Suppressor macrophage treated with lipopolysaccharide for 1 hour (primary cell): ENCODE measurements at regions not wholly inside any gene's neighbourhood (a gene's known extent, or its start where the extent isn't known, plus 50 kb on each side); places are given as distances from the start of the nearest gene placed in this dataset.

Experiments used
- DNase-seq, 3 donors: peaks; one replicate each; pipeline ENCODE4 v3.0.0-alpha.2; 2020 to 2022

DNA sequence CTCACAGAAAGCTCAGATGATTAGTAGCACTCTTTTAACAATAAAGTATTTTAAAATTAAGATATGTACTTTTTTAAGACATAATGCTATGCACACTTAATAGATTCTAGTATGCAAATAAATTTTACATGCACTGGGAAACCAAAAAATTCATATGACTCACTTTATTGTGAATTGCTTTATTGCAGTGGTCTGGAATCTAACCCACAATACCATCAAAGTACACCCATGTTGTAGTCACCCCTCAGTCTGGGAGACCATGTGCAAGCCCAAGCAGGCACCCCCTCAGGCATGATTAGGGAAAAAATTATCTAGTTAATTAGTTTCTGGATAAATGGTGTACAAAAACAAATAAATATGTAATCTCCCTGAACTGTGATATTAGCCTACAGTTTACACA lies 649.0 kb upstream of the HS6ST1 start:
- no peak for DNase-seq

DNA sequence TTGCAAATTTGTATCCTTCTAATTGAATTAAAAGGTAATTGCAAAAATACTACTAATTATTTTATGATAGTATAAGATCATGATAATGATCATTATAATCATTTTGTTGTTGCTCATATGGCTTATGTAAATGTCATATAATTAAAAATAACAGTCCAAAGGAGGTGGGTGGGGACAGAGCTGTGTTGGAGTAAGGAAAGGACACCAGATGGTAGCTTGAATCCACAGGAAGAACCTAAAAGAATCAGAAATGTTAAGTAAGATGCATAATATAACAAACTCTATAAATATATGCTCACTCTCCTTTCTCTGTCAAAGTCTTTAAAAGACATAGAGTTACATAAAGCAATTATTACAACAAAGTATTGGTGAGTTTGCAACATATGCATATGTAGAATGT lies 650.7 kb upstream of the HS6ST1 start:
- DNase-seq, result no peak

DNA sequence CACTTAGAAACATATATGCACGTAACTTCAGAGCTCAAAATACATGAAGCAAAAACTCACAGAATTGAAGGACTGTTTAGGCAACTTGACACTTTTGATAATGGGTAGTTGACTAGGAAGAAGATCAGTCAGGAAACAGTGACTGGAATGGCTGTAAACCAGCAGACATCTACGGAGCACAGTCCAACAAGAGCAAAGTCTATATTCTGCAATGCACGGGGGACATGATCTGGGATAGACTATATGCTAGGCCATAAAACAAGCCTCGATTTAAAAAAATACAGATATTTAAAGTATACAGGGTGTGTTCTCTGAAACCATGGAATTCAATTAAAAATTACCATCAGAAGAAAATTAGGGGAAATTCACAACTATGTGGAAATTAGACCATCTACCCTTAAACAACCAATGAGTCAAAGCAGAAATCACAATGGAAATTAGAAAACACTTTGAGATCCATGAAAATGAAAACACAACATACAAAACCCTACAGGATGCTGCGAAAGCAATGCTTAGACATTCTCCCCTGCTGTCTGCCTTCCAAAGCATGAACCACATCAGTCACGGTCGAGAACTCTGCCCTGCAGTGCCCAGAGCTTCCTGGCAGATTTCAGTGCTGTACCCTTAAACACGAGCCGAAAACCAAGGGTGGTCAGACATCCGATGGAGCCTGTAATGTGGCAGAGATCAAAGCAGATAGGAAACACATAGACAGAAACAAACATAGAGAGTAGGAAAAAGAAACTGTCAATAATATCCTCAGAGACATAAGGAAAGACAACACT lies 651.9 kb upstream of the HS6ST1 start:
- DNase-seq, result no peak

DNA sequence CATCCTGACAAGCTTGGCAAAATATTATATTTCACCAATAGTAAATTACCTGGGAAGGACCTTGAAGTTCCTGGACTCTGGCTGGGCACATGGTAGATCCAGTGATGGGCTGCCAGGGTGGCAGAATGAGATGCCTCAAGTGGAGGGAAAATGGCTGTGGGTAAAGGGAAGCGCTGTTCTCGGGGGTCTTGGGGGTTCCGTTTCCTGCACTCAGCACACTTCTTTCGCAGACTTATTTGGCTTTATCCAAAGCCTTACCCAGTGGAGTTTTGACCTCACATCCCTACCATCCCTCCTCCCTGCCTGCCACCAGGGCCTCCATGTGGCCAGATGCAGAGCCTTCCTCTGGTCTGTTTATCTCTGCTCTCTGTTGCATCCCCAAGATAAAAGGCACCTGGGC lies 654.9 kb upstream of the HS6ST1 start:
- DNase-seq, result no peak

DNA sequence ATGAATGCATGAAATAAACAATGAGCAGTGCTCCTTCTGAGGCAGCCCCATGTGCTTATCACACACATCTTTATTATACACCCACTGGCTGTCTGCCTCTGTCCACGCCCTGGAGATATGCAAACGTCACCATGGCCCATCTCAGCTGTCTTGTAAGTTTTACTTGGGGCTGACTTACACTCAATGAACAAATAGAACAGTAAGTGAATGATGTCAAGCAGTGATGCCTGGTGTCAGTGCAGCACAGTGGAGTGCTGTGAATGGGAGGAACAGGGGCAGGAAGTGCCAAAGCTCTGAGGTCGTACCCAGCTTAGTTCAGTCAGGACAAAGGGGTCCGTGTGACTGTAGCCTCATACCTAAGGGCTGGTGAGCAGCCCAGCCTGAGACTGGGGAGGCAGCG lies 659.5 kb upstream of the HS6ST1 start:
- no peak for DNase-seq

DNA sequence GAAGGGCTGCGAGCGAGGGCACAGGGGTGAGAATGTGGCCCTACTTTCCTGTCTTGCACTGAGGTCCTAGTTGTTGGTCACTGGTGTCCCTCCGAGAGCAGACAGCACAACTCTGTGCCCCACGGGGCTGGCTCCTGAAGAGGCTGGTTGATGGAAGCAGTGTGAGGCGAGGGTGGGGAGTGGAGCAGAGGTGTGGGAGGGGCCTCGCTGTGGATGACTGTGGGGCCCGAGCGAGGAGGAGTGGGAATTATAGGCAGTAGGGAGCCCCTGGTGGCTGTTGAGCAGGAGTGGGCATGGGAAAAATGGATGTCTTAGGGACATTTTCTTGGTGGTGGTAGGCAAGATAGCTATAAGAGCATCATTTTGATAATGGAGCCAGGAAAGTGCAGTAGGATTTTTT lies 660.5 kb upstream of the HS6ST1 start:
- DNase-seq, result no peak

DNA sequence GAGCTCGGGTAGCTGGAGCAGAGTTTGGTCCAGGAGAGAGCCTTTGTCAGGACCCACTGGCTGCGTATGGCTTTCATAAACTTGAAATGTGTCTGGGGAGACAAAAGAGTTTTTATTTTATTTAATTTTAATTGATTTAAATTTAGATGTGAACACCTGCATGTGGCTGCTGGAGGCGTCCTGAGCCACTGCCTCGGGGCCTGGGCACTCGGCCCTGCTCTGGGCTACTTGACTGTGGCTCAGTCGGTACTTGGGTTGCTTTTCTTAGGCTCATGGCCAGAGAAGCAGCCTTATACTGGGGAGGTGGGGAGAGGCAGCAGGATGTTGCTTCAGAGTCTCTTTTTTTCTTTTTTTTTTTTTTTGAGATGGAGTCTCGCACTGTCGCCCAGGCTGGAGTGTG lies 661.8 kb upstream of the HS6ST1 start:
- no peak for DNase-seq

DNA sequence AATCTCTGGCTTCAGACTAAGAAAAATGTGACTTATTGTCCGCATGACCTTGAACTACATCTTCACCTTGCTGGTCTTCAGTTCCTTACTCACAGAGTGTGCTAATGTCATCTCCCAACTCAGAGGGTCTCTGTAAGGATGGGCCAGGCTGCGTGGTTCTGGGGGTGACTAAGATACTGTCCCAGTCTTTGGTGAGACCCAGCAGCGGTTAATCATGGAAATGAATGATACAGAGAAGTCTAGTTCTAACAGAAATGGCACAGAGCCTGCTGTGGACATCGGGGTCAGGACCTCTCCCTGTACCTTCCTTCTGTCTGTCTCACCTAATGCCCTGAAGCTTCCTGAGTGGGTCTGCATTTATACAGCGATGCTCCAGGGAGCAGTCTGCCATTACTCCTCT lies 662.7 kb upstream of the HS6ST1 start:
- no peak for DNase-seq

DNA sequence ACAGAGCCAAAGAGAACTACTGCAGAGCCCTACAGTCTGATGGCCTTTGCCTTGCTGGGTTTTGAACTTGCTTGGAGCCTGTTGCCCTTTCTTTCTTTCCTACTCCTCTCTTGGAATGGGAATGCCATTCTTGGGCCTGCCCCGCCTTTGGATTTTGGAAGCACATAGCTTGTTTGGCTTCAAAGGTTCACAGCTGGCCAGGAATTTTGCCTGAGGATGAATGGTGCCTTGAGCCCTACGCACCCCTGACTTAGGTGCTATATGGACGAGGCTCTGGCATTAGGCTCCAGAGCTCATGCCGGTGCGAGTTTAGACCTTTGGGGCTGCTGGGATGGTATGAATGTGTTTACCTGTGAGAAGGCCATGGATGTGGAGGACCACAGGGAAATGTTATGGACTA lies 663.3 kb upstream of the HS6ST1 start:
- DNase-seq, result no peak

DNA sequence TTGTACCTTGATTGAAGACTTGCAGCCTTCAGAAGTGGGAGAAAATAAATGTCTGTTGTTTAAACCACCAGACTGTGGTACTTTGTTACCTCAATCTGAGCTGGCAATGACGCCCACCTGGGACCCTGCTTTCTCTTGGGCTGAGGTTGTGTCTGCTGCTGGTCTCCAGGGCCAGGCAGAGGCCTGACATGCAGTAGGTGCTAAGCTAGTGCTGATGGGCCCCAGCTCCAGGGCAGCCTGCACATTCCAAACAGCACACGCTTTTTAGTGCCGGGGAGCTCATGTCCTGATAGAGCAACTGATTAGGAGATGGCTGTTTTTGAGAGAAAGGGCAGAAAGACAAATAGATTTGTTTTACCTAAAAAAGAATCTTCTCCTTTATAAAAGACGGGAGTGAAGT lies 664.0 kb upstream of the HS6ST1 start:
- no peak for DNase-seq

DNA sequence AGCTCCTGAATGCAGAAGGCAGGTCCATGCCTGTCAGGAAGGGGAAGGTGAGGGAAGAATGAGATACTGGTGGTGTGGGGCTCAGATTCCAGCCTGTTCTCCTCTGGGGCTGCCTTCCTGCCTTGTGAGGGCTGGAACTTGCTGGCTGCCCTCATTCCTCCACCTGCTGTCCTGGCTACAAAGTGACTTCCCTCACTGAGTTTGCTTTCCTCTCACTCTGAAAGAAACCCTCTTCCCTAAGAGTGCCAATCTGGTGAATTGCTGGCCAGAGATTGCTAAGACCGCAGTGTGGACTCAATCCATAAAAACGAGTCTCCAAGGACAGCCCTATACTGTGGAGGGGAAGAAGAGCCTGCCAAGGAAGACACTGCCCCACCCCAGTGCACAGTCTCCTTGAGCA lies 664.4 kb upstream of the HS6ST1 start:
- DNase-seq, result no peak

DNA sequence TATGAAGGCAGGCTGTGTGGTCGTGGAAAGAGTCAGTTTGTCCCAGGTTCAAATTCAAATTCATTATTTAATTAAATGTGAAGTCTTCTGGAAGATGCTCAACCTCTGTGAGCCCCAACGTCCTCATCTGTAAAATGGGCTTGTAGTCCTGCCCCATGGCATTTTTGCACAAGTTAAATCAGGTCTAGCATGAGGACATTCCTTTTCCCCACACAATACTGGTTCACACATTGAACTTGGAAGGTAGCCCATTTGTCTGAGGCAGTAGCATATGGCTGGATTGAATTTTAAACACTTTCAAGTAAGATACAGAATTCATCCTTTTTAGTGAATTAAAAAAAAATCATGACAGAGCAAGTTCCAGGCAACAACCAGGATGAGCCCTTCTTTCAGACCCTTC lies 665.4 kb upstream of the HS6ST1 start:
- no peak for DNase-seq

DNA sequence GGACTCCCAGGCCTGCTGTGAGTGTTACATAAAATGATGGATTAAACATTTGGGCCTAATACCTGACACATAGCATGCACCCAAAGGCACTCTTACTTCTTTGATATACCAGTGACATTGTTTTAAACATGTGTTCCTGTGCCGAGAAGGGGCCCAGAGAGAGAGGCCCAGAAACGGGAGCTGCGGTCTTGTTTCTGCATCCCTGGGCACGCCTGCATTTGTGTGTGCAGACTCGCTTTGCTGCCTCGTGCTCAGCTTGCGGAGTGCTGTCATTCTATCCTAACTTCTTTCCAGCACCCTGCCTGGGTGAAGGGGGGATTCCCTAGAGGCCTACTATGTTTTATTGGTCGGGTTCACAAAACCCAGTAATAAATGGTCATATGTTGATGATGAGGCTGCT lies 666.2 kb upstream of the HS6ST1 start:
- no peak for DNase-seq

DNA sequence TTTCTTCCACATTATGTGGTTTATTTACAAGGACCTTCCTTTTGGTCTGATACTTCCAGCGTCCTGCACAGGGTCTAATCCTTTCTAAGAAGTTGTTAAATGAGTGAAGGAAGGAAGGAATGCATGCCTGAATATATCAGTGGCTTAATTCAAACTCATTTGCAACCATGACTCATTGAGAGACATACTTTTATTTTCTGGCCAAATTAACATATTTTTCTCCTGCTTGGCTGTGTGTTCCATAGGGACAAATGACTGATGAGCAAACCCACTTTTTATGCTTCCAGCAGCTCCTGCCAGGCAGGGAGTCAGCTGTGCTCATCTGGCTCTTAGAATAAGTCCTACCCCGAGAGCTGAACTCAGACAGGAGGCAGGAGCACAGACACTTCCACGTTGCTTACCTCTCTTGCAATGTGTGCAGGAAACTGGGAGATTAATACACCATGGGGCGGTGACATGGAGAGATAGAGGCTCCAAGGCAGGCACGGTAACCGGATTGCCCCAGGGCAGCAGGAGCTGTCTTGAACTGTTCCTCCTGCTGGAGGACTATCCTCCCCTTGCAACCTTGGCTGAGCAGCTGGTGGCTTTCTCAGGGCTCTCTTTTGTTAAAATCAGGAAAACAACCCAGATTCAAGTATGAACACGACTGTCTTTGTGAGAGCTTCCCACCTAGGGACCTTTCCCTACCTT lies 667.5 kb upstream of the HS6ST1 start:
- no peak for DNase-seq

DNA sequence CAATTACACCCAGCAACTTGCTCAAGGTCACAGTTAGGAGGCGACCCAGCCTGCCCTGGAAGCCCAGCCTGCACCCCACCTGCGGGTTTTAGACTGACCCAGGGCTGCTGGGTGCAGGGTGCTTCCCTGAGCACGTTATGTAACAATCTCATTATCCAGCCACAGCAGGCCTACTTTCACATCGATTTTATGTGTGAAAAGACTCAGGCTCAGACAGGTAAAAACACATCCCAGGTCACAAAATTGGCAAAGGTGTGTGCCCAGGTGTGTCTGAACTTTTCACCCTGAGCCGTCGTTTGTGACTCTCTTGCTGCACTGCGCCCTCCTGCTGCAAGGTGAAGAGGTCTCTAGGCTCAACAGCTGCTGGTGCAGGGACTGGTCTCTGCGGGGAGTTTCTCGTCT lies 668.2 kb upstream of the HS6ST1 start:
- DNase-seq, result no peak

DNA sequence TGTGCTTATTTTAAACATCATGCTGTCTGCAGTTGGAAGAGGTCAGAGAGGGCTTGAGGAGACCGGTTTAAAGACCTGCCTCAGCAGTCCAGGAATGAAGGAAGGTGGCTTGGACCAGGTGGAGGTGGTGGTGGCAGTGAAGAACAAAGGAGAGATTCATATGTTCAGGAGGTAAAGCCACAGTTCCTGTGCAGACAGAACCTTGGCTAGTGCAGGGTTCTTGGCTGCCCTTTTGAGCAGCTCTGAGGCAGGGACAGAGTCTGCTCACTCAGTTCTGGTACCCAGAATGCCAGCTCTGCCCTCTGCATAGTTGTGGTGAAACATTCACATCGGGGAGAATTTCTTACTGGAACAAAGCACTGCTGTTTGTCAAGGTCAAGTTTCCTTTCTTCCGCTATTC lies 669.7 kb upstream of the HS6ST1 start:
- DNase-seq, result no peak

DNA sequence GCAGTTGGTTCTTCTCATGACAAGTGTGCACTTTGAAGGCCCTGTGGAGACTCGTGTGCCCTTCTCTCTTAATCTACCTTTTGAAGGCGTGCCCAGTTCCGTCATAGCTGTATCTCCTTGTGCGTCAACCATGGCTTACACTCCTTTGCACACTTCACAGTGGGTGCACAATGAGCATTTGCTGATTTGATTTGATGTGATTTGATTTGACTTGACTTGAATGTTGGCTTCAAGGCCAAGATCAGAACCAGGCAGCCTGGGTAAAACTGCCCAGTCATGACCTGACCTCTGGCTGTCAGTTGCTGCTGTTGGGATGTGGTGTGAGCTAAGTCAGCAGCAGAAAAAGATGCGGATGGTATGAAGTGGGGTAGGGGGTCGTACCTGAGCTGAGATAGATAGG lies 670.3 kb upstream of the HS6ST1 start:
- no peak for DNase-seq

DNA sequence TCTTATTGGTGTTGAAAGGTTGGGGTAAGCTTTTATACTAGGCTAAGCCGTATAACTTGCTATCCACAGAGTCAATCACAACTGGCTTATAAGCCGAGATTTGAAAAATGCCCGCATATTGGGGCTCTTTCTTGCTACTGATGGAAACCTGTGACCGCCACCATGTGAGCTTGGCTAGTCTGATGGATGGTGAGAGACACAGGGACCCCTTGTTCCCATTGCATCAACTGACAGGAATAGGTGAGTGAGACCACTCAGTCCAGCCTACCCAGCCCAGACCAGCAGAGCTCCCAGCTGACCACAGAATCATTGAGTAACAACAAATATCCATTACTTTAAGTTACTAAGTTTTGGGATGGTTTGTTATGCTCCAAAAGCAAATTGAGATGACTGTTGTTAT lies 676.4 kb upstream of the HS6ST1 start:
- DNase-seq, result no peak

DNA sequence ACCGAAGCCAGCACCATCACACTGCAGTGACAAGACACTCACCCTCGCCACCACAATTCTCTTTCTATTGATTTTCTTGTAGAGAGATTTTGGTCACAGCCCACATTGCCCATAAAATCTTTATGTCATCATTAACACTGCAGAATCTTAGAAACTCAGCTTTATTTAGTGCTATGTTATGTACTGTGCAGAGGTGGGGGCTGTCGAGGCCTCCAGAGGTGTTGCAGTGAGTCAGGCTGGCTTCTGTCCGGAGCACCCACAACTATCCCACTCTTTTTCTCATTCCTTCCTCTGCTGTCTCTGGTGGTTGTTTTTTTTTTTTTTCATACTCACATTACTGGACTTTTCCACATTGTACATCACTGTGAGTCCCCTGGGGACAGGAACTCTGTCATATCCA lies 677.4 kb upstream of the HS6ST1 start:
- DNase-seq, result no peak

DNA sequence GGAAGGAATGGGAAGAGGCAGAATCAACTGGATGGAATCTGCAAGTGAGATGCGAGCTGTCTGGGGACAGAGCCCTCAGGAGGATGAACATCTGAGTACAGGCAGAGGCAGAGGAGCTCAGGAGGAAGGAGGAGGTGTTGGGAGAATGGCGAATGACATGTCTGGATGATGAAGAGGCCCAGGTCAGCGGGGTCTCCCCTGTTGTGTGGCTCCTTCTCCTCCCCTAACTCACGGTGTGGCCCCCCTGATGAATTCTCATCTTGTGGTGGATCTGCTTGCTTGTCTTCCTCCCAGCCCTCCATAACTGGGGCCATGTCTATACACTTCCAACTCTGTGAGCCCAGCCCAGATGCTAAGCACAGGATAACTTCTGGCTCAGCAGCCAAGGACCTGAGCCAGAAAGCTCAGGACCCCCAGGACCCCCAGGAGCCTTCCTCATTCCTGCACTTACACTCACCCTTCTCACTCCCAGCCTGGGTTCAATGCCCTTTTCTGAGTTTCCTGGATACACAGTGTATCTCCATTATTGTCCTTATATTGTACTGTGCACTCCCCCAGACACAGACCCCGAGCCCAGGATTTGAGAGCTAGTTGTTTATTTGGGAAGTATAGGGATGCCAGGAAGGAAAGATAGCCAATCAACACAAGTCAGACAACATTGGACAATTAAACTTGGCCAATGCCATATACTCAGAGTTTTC lies 678.6 kb upstream of the HS6ST1 start:
- no peak for DNase-seq

DNA sequence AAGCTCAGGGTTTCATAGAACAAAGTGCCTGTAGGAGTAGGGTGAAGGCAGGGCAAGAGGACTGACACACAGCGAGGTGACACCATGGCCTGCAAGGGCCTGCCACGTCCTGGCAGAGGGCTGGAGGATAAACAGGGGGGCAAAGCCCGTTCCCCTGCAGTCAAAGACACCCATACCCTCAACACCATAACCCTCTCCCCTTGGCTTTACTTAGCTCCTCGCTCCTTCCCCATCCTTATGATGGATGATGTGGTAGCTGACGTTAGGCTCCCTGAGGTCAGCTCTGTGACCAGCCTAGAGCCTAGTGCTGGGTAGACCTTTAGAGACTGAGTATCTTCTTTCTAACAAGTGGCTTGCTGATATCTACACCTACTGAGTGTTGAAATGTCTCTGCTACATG lies 683.3 kb upstream of the HS6ST1 start:
- DNase-seq, result no peak

DNA sequence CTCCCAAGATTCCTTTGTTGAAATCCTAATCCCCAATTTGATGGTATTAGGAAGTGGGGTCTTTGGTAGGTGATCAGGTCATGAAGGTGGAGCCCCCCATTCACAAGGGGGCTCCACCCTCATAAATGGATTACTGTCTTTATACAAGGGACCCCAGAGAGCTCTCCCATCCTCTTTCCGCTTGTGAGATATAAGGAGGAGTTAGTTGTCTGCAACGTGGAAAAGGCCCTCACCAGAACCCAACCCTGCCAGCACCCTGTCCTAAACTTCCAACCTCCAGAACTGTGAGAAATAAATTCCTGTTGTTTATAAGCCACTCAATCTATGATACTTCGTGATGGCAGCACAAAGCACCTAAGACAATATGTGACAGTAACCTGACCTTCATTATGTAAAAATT lies 684.1 kb upstream of the HS6ST1 start:
- DNase-seq, result no peak

DNA sequence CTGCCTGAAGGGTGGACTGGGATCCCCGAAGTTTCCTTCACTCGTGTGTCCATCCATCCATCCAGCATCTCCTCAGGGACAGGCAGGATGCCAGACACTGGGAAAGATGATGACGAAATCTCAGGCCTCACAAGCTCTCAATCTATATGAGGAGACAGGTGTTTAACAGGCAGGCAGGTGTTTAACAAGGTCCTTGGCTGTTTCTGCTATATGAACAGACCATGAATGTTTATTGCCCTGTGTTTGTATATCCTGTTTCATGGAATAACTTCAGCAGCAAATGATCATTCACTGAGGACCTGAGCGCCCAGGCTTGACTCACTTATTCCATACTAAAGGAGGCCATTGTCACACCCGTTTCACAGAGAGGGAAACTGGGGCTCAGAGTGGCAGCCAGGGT lies 685.8 kb upstream of the HS6ST1 start:
- DNase-seq, result no peak

DNA sequence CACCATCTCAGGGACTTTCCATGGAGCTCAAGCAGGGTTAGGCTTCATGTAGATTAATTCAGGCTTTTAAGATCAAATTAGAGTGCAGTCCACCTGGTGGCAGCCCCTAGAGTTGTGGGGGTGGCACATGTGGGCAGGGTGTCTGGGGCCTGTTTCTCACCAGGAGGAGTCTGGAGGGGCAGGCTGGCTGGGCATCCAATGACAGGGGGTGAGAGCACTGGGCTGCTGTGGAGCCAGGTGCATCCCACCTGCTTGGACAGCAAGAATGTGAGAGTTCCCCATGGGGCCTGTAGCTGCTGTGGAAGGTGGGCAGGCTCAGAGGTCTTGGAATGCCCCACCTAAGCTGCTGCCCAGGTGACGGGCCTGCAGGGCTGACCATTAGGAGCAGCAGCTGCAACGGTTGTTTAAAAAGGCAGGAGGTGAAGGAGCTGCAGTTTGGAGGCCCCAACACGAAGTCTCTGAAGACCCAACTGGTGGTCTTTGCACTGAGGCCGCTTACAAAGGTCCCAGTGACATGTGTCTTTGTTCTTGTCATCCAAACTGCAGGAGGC lies 686.3 kb upstream of the HS6ST1 start:
- no peak for DNase-seq
